ENCODE measurements at regions not wholly inside any gene's neighbourhood (a gene's known extent, or its start where the extent isn't known, plus 50 kb on each side); places are given as distances from the start of the nearest gene placed in this dataset.

- TF ChIP-seq, protein P1, sequence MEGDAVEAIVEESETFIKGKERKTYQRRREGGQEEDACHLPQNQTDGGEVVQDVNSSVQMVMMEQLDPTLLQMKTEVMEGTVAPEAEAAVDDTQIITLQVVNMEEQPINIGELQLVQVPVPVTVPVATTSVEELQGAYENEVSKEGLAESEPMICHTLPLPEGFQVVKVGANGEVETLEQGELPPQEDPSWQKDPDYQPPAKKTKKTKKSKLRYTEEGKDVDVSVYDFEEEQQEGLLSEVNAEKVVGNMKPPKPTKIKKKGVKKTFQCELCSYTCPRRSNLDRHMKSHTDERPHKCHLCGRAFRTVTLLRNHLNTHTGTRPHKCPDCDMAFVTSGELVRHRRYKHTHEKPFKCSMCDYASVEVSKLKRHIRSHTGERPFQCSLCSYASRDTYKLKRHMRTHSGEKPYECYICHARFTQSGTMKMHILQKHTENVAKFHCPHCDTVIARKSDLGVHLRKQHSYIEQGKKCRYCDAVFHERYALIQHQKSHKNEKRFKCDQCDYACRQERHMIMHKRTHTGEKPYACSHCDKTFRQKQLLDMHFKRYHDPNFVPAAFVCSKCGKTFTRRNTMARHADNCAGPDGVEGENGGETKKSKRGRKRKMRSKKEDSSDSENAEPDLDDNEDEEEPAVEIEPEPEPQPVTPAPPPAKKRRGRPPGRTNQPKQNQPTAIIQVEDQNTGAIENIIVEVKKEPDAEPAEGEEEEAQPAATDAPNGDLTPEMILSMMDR (conservative IDR thresholded peaks at IDR 0.05; ENCODE audit: low read length) = no peak
- no peak for TF ChIP-seq EZH2phosphoT487 (IDR thresholded peaks at IDR 0.05; ENCODE audit: borderline replicate concordance, low read depth, low read length)
These were observed 944.8 kb downstream of the DNAH5 start for GRCh38 chr5:12999667-13000066.
